ENCODE measurements at regions not wholly inside any gene's neighbourhood (a gene's known extent, or its start where the extent isn't known, plus 50 kb on each side); places are given as distances from the start of the nearest gene placed in this dataset.

DNA sequence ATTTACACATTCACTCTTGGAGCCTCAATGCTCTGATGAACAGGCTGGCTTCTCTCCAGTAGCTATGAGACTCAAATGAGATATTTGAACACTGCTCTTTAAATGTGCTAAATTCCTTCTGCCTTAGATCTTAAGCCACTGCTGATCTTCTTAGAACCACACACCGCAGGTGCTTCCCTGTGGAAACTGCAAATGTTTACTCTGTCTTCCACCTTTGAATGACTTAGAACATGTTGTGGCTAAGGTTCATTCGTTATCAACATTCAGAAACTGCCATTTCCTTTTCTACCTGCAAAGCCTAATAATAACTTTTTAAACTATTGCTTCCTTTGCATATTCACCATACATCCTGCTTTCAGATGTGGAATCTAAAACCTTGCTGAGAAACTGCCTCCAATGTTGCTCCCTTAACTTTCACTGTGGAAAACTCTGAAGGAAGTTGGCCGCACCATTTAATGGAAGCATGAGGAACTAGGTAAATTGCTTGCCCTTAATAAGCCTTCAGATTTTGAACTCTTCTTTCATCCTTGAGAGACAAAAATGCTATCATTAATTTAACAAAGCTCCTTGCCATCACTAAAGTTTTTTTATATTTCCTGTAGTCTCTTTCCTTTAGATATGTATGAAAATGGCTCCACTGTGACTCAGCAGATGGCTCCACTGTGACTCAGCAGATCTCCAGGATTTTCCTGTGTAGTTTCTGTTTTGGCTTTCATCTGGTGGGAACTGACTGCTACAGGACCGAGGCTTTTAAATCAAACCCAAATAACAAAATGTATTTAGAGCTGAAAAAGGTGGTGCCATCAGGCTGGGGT, 143.8 kb downstream of the TNFSF18 start:
- Histone ChIP-seq H3K14ac (ENCODE audit: insufficient read length) (no peak overlapping the region), H3K4ac (replicated peaks; ENCODE audit: insufficient read length, low read depth, low read length) (no peak overlapping the region), H2BK5ac (ENCODE audit: low read depth, low read length) (no peak overlapping the region), H3K4me1 (replicated peaks in 1 of 4; ENCODE audit: control insufficient read depth in 3 of 4, insufficient read depth in 4 of 4, low read length in 3 of 4) (peaks cover 0 to 3% (median 0%) of the 10 kb centered on the region in 4 experiments; a peak in 1 of 7 replicates), H3K79me1 (ENCODE audit: low read depth, low read length) (no peaks in the 10 kb centered on the region), H3K27ac (ENCODE audit: low read depth, low read length) (no peak overlapping the region), H3K4me2 (ENCODE audit: insufficient read depth in 1 of 2, low read depth in 2 of 2, low read length in 2 of 2) (no peak overlapping the region), H3K4me3 (ENCODE audit: extremely low read depth in 1 of 4, insufficient read depth in 2 of 4, low read depth in 3 of 4, low read length in 4 of 4) (no peak overlapping the region), H3K18ac (ENCODE audit: extremely low read depth, low read length) (no peak overlapping the region), H2AK5ac (ENCODE audit: low read depth, low read length) (no peak overlapping the region), H4K5ac (ENCODE audit: insufficient read length, low read depth, low read length) (no peak overlapping the region), H2BK20ac (ENCODE audit: low read length) (no peak overlapping the region), H2BK12ac (ENCODE audit: low read depth, low read length) (no peak overlapping the region), H3K23me2 (ENCODE audit: low read depth, low read length) (no peaks in the 10 kb centered on the region), H3K36me3 (ENCODE audit: control insufficient read depth in 2 of 4, insufficient read depth in 4 of 4, low read length in 3 of 4) (no peaks in the 10 kb centered on the region), H3K23ac (ENCODE audit: insufficient read length) (no peak overlapping the region), H2BK120ac (replicated peaks; ENCODE audit: low read depth, low read length) (no peak overlapping the region), H4K8ac (ENCODE audit: extremely low read depth, insufficient read depth, low read length) (no peak overlapping the region), H4K91ac (replicated peaks; ENCODE audit: insufficient read length, low read length) (no peak overlapping the region), H2BK15ac (ENCODE audit: low read length) (no peak overlapping the region), H2AFZ (ENCODE audit: low read length) (0 out of 2 replicates have a peak overlapping the region, but pooled peaks have one; percentile 61), H4K20me1 (replicated peaks in 1 of 2; ENCODE audit: control insufficient read depth in 1 of 2, insufficient read depth in 2 of 2, low read length in 2 of 2) (no peaks in the 10 kb centered on the region), H3K9me3 (ENCODE audit: insufficient read depth in 2 of 2, low read depth in 1 of 2, low read length in 1 of 2) (peaks cover 0 to 4% of the 10 kb centered on the region in 2 experiments; a peak in 1 of 4 replicates), H3K79me2 (ENCODE audit: control insufficient read depth in 1 of 2, insufficient read depth in 2 of 2, low read length in 2 of 2) (no peaks in the 10 kb centered on the region), H3K27me3 (replicated peaks in 1 of 4; ENCODE audit: control insufficient read depth in 3 of 4, extremely low read depth in 1 of 4, insufficient read depth in 3 of 4, low read length in 3 of 4) (no peaks in the 10 kb centered on the region), H3K56ac (replicated peaks; ENCODE audit: insufficient read length, low read depth, low read length) (no peak overlapping the region), H3K9ac (replicated peaks in 1 of 4; ENCODE audit: extremely low read depth in 1 of 4, low read depth in 3 of 4, low read length in 3 of 4) (no peak overlapping the region)
- no peak for FAIRE-seq
- ChIA-PET CTCF (ENCODE audit: partially characterized antibody) (no interaction called here), POLR2A (ENCODE audit: partially characterized antibody) (no interaction called here)
- DNase-seq (ENCODE audit: low read depth in 1 of 2, low spot score in 2 of 2): no peak
- TF ChIP-seq SAP30 (IDR thresholded peaks at IDR 0.05; ENCODE audit: insufficient read depth, insufficient replicate concordance, low read length) (no peak), YY1 (IDR thresholded peaks at IDR 0.05; ENCODE audit: low read depth, low read length) (peak; percentile 61; the same call in 1 of the 2 replicates), MAFK (IDR thresholded peaks at IDR 0.05; ENCODE audit: low read depth, low read length) (peak; percentile 89), BACH1 (IDR thresholded peaks at IDR 0.05; ENCODE audit: low read length) (peak; percentile 99)
- 87% methylated on average over 4 of the region's 4 CpGs; no CpG with 5 or more reads in 1 of the 2 experiments for WGBS, 2 experiments (ENCODE audit: extremely low coverage in 1 of 2, insufficient coverage in 1 of 2, insufficient read length in 1 of 2, insufficient replicate concordance in 2 of 2, low coverage in 1 of 2, low lambda C conversion rate in 2 of 2, missing lambda C conversion rate in 1 of 2)

Measured in H1 (cell line).